ENCODE measurements at regions not wholly inside any gene's neighbourhood (a gene's known extent, or its start where the extent isn't known, plus 50 kb on each side); places are given as distances from the start of the nearest gene placed in this dataset.
"Not testable (repeated sequence)": the region's sequence is repeated elsewhere in the genome, so short reads cannot be mapped to it uniquely, and the experiment has no call there.

DNA sequence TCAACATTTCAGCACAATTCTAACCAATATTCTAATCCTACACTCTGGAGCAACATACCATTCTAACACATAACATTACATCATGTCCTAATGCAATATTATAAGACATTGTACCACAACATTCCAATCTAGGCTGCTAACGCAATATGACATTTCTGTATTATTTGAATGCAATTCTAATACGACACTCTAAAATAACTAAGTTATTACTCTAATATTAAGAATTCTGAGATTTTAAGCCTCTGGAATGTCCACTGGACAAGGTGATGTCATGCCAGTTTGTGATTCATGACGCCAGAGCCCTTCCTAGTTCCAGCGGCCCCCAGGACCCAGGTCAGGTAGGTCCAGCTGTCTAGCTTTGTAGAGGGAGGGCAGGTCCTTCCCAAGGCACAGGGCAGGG, 69.7 kb upstream of the SIRPA start:
- DNase-seq, result no peak

DNA sequence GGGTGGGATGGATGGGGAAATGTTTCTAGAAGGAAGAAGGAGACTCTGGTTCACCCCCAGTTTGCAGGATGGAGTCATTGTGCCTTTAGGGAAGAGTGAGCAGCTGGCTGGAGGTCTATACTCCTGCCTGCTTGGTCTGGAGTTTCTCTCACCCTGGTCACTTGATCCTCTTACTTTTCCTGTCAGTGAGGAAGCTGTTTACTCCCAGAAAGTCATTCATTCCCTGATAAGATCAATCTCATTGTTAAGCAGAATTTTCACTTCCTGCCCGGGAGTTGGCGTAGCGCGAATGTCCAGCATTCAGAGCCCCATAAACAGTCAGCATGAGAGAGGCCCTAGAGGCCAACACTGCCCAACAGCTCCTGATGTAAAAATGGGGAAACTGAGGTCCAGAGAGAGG, 70.4 kb upstream of the SIRPA start:
- no peak for DNase-seq

DNA sequence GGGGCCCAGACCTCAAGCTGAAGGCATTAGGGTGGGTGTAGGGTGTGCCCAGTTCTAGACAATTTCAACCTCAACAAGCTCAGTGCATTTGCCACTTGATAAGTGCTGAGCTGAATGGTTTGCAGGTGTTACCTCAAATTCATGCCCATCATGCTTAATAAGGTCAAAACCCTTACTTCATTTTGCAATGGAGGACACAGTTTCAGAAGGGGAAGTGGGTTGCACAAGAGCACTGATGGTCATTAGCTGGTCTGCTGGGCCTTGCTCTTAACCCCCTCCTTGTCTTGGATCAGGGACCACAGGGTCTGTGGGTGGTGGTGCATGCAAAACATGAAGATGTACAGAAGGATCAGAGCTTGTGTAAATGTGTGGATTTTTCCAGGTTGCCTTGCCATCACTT, 71.0 kb upstream of the SIRPA start:
- DNase-seq, result no peak

DNA sequence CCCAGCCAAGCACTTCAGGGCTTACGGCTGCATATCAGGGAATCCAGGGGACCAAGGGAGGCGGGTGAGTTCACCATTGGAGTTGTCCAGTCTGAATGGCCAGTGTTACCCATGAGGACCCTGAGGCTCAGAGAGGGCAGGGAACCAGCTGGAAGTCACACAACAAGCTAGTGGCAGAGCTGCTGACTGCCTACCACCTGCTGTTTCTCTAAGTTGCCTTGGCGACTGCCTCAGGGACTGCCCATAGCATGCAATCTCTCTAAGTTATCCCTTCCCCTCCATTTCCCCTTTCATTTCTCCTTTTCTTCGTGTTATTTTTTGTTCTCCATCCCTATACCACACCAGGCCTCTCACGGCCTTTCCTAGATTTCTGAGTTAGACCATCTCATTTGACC, 71.8 kb upstream of the SIRPA start:
- DNase-seq, result no peak

DNA sequence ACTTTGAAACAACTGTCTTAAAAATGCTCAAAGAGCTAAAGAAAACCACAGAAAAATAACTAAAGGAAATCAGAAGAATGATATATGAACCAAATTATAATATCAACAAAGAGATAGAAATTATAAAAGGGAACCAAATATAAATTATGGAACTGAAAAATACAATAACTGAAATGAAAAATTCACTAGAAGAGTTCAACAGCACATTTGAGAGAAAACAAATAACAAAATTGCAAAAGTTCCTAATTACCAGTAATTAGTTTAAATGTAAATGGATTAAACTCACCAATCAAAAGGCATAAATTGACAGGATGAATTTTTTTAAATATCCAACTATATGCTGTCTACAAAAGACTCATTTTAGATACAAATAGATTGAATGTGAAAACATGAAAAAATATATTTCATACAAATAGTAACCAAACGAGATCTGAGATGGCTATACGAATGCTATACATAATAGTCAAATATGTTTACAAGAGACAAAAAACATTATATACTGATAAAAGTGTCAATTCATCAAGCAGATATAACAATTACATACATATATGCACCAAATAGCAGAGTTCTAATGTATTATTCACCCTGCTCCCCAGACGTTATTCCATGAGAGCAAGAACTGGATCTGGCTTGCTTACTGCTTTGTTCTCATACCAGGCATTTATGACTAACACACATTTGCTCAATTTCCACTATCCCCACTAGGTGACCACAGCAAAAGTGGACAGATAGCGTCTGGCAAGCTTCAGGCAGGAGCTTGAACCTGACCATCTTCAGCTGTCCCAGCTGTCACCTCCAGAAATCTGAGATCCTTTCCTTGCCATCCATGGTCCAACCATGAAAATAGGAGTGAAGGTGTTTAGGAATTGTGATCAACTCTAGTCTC, 72.4 kb upstream of the SIRPA start:
- DNase-seq, result no peak

DNA sequence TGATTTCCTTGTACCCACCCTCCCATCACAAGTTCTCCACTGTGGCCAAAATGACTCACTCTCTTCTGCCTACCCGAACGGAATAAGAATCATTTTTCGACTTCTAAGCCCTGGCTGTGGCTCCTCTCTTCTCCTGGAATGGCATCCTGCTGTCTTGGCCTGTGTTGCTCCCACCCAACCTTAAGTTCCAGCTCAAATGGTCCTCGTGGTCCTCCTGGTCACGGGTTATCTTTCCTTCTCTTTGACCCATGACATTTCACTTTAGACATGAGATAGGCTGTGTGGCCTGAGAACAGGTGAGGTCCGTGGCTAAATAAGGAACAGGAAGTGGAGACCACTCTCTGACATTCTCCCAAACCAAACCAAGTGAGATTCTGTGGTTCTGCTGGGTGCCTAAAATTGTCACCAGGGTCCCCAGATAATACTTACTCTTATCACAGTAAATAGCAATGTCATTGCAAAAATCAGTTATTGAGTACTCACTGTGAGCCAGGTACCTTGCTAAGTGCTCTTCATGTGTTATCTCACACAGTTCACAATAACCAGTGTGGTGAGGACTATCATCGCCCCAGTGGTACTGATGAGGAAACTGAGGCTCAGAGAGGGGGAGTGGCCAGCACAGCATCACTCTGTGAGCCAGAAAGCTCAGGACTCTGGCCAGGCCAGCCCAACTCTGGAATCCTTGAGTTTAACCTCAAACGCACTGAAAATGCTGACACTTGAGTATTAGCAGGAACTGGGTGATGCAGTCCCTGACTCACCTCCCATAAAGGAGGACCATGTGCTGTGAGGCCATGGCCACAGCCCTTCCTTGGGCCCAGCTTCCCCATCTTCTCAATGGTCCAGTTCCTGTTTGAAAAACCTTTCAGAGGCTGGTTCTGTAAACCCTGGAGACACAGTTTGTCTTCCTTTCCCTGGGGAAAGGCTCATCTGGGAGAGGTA, 74.8 kb upstream of the SIRPA start:
- DNase-seq, result no peak

DNA sequence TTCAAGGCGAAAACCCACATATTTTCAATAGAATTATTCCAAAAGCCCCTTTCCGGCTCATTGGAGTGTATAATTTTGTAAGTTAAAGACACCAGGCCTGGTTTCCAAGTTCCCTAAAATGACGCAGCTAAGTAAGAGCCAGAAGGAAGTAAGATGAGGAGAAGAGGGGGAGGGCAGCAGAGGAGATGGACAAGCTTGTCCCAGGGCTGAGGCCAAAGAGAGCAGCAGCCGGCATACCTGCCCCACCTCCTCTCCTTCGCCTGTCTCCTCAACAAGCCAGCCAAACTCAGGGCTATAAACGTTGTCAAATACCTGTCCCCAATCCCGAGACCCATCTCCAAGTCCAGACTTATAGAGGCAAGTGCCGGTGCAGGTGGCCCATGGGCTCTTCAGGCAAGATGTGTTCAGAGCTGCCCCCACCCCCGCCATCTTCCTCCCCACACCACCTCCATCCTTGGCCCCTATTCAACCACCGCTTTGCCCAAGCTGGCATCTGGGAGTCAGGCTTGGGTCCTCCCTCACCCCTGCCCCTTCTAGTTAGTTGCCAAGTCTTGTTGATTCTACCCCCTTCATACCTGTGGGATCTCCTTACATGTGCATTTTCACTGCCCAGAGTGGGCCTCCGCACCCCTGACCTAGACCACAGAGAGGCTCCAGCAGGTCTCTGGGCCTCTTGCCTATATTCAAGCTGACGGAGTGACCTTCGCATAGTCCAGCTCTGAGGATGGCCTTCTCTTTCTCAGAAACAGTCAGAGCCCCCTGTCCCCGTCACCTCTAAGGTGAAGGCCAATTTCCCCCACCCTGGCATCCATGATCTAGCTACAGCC, 75.7 kb upstream of the SIRPA start:
- no peak for DNase-seq

DNA sequence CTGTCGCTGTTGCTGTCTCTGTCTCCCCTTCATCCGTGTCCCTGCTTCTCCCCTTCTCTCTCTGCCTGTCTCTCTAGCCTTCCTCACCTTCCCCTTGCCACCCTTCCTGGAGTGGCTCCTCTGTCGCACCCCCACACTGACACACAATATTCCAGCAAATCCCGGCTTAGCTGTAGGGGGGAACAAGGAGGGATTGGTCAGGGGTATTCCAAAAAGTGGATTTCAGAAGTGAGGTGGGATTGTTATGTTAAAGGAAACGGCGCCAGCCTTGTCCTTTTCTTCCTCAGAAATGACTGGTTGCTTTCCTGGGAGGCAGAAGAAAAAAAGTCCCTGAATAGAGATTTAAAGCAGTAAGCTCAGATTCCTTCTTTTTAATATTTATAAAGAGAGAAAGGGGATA, 76.3 kb upstream of the SIRPA start:
- DNase-seq, result no peak

DNA sequence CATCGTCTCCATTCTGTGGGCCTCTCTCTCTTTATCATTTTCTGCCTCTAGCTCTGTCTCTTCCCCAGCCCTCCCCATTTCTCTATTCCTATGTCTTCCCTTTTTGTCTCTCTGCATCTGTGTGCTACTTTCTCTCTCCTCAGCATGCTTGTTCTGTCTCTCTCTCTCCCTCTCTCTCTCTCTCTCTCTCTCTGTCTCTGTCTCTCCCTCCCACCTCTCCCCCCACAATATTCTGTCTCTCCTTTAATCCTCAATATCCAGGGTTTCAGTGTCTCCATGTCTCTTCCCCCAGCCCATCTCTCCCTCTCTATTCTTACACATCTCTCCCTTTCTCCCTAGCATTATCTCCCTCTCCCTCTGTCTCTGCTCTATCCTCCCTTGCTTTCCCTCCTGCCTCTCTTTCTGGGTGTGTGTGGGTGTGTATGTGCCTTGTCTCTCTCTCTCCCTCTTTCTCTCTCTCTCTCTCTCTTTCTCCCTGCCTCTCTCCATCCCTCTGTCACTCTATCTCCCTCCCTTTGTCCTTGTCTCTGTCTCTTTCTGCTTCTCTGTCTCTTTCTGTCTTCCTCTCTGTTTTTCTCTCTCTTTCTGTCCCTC, 76.9 kb upstream of the SIRPA start:
- DNase-seq, result no peak

DNA sequence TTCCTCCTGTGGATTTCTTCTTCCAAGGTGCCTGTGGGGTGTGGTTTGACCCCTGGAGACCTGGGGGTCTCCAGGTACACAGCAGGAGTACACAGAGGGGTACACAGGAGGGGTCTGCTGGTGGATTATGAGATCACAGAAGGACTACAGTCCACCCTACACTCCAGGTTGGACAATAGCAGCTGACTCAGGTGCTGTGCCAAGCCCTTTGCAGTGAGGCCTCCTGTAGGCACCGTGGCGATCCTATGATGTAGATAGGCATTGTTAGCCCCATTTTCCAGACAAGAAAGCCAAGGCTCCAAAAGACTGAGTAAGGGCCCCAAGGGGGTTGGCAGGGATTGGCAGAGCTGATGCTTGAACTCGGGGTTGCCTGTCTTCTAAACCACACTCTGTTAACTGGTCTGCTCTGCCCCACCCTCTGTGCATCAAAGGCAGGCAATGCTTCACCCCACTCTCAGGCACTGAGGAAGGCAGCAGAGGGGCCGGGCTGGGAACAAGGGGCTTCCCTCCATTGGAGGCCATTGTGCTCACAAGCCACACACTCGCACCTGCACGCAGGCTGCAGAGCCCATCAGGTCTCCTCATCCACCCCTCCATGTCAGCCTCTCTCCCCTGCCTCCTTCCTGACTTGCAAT, 77.5 kb upstream of the SIRPA start:
- no peak for DNase-seq

DNA sequence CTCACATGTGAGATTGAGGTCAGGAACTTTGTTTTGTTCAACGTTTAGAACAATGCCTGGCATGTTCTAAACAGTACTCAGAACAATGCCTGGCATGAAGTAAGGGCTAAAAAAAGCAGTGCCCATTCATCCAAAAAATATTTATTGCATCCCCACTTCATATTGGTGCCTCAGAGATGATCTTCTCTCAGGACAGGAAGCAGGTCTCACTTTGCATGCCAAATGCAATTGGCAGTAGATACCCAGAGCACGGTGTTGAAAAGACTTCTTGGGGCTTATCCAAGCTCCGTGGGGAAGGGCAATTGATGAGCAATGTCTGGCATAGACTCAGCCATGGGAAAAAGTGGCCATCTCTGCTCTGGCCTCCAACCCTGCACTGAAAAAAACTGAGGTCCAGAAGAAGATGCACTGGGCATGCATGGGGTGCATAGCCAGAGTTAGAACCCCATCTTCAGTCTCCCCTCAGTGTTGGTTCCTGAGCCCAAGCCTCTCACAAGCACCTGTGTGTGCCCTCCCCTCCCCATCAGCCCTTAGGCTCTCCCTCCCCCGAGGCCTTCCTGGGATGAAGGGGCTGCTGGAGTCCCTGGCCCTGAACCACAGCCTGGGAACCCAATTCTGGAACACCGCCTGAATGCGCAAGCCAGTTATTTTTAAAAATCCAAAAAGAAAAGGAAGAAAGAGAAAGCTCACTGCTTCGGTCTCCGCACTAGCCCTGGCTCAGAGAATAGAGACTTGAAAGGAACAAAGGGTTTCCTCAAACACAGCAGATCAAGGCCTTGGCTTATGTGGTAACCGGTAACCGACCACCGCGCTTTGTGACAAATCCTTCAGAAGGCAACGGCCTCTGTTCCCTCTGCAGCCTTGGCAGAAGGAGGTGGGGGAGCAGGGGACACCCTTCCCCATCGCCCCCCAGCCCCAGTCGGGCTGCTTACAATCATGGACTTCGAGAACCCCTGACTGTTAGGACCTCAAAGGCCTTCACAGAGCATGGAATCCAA, 78.5 kb upstream of the SIRPA start:
- DNase-seq, result no peak

DNA sequence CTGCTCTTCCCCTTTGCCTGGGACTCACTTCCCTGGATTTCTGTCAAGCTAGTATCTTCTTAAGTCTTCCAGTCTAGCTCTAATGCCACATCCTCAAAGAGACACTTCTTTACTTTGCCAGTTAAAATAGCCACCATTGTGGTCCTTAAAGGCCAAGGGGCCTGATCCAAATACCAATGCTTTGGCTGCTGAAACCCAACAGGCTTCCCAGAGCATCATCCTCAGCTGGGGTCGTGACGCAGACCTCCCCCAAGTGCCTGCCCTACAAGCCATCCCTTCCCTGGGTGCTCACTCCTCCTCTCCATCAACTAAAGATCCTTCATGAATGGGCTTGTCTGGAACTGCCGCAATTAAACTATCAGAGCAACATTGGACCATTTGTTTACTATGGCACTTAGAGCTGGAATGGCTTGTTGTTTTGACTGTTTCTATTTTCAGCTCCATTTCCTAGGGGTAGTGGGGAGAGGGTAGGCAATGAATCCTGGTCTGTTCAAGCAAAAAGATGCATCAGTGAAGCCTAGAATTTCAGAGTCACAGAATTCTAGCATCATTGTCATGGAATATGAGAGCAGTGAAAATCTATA, 79.6 kb upstream of the SIRPA start:
- no peak for DNase-seq

DNA sequence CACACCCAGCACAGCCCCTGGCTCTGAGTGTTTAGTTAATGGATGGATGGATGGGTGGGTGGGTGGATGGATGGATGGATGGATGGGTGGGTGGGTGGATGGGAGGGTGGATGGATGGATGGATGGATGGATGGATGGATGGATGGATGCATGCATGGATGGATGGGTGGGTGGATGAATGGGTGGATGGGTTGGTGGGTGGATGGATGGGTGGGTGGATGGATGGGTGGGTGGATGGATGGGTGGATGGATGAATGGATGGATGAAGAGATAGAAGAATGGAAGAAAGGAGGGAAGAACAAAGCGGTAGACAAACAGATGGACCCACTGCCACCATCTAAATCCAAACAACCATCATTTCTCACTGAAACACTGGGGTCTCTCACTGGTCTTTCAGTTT, 80.3 kb upstream of the SIRPA start:
- not testable (repeated sequence) for DNase-seq

DNA sequence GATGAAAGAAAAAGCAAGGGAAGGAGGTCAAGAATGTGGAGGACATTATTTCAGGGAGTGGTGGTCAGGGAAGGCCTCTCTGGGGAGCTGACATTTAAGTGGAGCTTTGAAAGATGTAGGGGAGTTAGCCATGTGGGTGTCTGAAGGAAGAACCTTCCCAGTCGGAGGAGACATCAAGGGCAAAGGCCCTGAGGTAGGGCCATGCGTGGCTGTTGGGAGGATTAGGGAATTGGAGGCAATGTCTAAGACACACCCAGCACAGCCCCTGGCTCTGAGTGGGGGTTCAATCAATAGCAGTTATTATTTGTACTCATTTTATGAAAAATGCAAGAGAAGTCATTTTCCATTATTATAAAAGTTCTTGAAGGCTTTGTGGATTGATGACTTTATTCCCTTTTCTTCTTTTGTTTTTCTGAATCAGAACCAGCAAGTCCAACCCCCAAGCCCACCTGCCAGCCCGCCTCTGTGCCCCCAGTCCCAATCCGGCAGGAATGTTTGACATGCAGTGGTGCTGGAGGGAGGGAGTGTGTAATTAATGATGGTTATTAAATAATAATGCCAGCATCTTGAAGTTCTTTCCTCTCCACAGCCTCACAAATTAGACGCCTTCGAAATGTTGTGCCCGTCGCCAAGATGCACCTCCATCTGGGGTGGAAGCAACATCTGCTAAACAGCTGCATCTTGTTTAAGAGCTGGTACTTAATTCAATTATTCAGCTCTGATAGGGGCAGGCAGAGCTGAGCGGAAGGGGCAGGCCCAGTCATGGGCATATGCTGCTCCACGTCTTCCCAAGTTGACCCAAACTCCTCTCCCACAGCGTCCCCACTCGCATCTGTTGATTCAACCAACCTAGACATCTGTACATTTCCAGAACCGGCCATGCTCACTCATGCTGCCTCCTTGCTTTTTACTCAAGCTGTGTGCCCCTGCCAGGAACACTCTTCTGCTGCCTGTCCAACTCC, 81.3 kb upstream of the SIRPA start:
- no peak for DNase-seq

DNA sequence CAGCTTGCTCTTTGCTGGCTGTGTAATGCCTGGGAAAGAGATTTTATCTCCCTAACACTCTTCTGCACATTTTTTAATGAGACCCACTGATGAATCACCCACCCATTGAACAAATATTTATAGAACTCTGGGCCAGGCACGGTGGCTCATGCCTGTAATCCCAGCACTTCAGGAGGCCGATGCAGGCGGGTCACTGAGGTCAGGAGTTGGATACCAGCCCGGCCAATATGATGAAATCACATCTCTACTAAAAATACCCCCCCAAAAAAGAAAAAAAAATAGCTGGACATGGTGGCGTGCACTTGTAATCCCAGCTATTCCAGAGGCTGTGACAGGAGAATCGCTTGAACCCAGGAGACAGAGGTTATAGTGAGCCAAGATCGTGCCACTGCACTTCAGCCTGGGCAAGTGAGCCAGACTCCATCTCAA, 82.1 kb upstream of the SIRPA start:
- no peak for DNase-seq

DNA sequence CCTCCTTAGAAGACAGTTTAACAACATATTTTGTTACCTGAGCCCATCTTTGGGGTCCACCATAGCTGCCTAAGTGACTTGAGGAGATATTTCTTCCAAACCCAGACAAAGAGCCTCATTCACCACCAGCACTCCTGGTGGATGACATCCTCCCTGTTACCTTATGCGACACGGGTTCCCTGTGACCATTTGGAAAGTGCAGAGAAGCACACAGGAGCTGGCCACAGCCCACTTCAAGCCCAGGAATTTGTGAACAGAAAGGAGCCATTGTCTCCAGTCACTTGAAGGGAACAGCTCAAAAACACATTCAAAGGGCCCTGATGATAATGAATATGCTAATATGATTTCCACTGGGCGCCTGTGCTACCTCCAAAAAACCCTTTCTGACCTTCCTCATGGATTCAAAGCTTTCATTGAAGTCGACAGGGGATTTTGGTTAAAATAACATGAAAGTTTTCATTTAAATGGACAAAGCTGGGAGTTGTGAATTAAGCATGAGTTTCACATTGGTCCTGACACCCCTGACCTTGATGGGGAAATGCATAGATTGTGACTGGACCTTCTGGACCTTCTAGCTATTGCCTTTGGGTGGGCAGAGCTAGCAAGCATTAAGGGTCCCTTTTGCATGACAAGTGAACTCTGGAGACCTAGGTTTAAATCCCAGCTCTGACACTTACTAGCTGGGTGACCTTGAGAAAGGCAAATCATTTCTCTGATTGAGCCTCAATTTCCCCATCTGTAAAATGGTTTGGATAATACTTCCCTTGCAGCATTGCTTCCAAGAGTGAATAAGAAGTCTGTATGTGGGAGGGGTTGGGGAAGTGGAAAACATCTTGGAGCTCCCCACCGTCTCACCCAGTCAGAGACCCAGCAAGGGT, 83.3 kb upstream of the SIRPA start:
- no peak for DNase-seq

DNA sequence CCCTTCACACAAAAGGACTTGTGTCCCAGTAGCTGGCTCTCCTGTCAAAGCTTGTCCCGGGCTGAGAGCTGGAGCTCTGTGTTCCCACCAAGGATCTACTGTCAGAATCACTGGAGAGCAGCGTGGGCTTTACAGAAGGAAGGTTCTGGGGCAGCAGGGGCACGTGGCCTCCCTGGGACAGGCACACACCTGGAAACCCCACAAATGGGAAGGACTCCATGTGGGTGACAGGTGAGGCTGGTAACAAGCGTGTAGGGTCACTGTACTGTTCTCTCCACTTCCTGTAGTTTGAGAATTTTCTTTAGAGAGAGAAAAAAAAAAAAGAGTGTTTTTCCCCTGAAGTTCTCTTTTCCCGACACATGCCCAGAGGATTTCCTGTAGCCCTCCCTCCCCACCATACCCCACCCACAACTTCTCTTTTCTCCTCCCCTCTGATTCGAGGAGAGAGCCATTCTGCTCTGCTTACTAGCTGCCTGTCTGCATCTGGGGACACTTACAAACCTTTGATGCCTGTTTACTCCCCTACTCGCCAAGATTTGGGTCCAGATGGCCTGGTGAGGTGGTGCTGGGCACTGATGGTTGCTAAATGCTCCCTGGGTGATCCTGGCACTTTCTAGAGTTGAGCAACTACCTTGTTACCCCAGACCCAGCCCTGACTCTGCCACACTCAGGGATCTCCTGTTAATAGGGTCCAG, 84.1 kb upstream of the SIRPA start:
- no peak for DNase-seq

DNA sequence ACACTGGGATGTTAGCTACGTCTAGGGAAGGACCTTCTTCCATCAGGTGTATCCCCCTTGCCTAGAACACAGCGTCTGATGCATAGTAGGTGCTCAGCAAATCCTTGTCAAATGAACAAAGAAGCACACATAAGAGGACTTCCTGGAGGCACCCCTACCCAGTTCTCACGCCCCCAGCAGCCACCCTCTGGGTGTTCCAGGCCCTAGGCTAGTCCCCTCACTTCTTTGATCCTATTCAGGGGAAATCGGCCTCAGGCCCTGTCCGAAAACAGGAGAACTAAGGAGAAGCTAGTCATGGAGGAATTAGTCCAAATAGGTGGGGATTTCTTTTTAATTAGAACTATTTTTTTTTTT, 84.7 kb upstream of the SIRPA start:
- no peak for DNase-seq

All from NCI-H510A (cell line).